ENCODE measurements at regions not wholly inside any gene's neighbourhood (a gene's known extent, or its start where the extent isn't known, plus 50 kb on each side); places are given as distances from the start of the nearest gene placed in this dataset.

DNA sequence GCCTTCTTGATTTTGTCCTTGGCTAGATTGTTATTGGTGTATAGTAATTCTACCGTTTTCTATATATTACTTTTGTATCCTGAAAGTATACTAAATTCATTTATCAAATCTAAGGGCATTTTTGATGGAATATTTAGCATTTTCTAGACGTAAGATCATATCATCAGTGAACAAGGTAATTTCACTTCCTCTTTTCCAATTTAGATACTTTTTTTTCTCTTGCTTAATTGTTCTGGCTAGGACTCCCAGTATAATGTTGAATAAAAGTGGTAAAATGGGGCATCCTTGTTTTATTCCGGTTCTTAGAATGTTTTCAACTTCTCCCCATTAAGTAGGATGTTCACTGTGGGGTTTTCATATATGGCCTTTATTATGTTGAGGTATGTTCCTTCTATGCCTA is 260.7 kb downstream of the POLR1F start:
- TF ChIP-seq, protein P1, sequence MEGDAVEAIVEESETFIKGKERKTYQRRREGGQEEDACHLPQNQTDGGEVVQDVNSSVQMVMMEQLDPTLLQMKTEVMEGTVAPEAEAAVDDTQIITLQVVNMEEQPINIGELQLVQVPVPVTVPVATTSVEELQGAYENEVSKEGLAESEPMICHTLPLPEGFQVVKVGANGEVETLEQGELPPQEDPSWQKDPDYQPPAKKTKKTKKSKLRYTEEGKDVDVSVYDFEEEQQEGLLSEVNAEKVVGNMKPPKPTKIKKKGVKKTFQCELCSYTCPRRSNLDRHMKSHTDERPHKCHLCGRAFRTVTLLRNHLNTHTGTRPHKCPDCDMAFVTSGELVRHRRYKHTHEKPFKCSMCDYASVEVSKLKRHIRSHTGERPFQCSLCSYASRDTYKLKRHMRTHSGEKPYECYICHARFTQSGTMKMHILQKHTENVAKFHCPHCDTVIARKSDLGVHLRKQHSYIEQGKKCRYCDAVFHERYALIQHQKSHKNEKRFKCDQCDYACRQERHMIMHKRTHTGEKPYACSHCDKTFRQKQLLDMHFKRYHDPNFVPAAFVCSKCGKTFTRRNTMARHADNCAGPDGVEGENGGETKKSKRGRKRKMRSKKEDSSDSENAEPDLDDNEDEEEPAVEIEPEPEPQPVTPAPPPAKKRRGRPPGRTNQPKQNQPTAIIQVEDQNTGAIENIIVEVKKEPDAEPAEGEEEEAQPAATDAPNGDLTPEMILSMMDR (IDR thresholded peaks at IDR 0.05): no peak
- no peak for TF ChIP-seq POLR2A (IDR thresholded peaks at IDR 0.05)

All from Peyer's patch (tissue), 4 donors.